GM12864 (cell line): ENCODE measurements at regions not wholly inside any gene's neighbourhood (a gene's known extent, or its start where the extent isn't known, plus 50 kb on each side); places are given as distances from the start of the nearest gene placed in this dataset.

Experiments used
- DNase-seq: peaks from one replicate; pipeline ENCODE4 v3.0.0-alpha.2; 2011; ENCODE audit warnings: low read depth
- H3K4me3 ChIP-seq: 2 replicates; pipeline ENCODE4 v1.5.1; 2011; ENCODE audit warnings: mild to moderate bottlenecking, low read depth, low read length, control low read depth
- CTCF ChIP-seq: IDR thresholded peaks from 2 replicates; pipeline ENCODE4 v1.5.1; 2011; ENCODE audit warnings: low read depth, mild to moderate bottlenecking, moderate library complexity, low read length, control low read depth, inconsistent platforms; ENCODE audit errors: missing control alignments

- no peak overlapping the region for H3K4me3 ChIP-seq
- no peak for DNase-seq
- no peak for TF ChIP-seq CTCF
These were observed 199.9 kb downstream of the PHETA1 start for GRCh38 chr12:111169032-111169431.

DNA sequence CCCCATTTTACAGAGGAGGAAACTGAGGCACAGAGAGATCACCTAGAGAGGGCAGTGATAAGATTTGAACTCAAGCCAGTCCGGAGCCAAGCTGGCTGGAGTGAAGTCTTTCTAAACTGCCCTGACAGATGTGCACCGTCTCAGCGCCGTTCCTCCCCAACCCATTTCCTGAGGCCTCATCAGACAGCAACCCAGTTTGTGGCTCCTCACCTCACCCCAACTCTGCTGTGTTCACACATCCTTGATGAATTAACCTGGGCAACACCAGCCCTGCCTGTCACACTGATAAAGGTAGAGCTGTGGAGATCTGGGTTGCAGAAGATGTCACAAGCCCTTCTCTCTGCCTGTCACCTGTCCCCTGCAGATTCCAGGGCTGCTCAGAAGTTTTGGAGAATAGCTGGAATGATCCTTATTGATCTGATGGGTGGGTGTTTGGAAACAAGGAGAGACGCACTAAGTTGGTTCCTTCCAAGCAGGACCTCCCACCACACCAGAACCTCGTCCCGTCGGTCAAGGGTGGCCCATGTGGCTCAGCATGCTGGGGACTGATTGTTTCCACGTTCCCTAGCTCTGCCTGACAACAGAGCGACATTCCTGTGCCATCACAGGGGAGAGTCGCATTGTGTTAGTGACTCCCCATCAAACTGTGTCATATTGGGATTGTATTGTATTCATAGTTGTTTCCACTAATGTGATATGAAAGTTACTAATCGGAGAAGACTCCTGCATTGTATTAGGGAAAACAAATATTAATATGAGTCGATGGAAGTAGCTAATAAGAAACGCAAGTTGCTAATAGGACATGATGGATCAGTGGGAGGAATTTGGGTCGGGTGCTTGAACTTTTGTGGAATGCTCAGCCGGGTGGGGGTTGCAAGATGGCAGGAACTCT is 200.6 kb downstream of the PHETA1 start:
- no peak for DNase-seq
- H3K4me3 ChIP-seq = no peak overlapping the region
- TF ChIP-seq CTCF = no peak

DNA sequence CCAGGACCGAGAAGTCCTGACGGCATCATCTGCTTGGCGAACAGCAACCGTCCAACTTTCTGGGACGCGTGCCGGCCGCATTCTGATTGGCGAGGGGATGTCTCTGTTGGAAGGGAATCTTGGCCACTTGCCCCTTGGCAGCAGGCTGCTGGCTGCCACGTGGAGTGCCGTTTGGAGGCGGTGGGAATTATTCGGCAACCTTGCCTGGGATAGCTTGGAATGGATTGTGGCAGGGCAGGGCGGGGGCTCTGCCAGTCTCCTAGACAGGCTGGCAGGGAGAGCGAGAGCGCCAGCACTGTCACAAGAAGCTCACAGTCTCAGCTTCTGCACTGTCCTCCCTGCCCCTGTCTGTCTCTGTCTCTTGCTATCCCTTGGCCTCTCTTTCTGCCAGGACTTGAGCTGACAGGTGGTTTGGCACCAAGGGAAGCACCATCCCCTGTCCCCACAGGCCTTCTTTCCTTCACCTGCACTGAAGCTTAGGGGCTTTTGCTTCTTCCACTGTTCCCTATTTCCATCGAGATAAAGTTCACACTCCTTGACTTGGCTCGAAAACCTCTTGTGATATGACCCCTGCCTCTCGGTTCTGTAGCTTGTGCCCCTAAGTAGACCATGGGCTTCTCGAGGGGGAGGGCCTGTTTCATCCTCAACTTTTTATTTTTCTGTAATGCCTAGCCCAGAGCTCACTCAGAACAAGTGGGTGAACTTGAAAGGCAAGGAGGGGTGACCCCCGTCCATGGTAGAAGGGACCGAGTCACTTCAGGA is 201.9 kb downstream of the PHETA1 start:
- TF ChIP-seq CTCF = no peak
- no peak for DNase-seq
- no peak overlapping the region for H3K4me3 ChIP-seq

DNA sequence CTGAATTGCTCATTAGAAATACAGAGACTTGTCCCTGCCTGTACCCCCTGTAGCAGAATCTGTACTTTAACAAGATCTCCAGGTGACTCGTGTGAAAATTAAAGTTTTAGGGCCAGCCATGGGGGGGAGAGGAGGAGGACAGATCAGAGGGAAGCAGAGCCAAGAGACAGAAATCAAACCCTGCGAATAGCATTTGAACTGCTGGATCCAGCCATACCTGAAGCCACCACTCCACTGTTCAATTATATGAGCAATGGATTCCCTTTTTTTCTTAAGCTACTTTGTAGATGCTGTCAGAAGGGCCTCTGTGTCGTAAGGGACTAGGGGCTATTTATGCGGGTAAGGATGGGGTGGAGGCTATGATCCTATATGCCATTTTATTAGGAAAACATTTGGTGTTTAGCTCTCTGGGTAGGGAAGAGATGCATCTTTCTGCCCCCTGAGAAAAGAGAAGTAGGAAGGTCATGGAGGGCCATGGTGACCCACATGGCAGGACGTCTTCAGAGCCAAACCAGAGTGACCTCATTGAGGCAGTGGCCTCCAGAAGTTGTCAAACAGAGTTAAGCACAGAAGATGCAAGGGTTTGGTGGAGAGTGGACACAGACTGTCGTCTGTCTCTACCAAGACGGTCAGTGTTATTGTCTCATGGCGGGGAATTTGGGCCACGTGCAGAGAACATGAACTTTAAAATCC is 203.9 kb downstream of the PHETA1 start:
- DNase-seq = no peak
- no peak for TF ChIP-seq CTCF

GRCh38 chr12:111163422-111163821 is 205.5 kb downstream of the PHETA1 start:
- TF ChIP-seq CTCF = no peak
- DNase-seq = no peak

More for the DNA sequence above, 203.9 kb downstream of the PHETA1 start:
- no peak overlapping the region for H3K4me3 ChIP-seq

GRCh38 chr12:111161898-111162297 is 207.0 kb downstream of the PHETA1 start:
- no peak for TF ChIP-seq CTCF
- no peak for DNase-seq
- H3K4me3 ChIP-seq = no peak overlapping the region

More at GRCh38 chr12:111163422-111163821, 205.5 kb downstream of the PHETA1 start:
- H3K4me3 ChIP-seq = no peak overlapping the region
